NB4 (cell line): ENCODE measurements at regions not wholly inside any gene's neighbourhood (a gene's known extent, or its start where the extent isn't known, plus 50 kb on each side); places are given as distances from the start of the nearest gene placed in this dataset.

Experiments
- DNase-seq: peaks from one replicate; pipeline ENCODE4 v3.0.0; 2010; ENCODE audit warnings: low read depth
- H3K4me3 ChIP-seq: one replicate; pipeline ENCODE4 v1.5.1; 2011; ENCODE audit warnings: mild to moderate bottlenecking, low read depth, low read length, moderate library complexity
- CTCF ChIP-seq: IDR thresholded peaks from one replicate; pipeline ENCODE4 v1.5.1; 2012; ENCODE audit warnings: low read depth, low read length
- MYC ChIP-seq: IDR thresholded peaks from 2 replicates; pipeline ENCODE4 v1.6.1; 2011; ENCODE audit warnings: low read depth, low read length
- POLR2A ChIP-seq: IDR thresholded peaks from 2 replicates; pipeline ENCODE4 v1.6.1; 2011; ENCODE audit warnings: mild to moderate bottlenecking; ENCODE audit not compliant: insufficient read length; ENCODE audit errors: extremely low read depth
- TF ChIP-seq, protein P1 (sequence below): IDR thresholded peaks from 2 replicates; pipeline ENCODE4 v1.6.1; 2011; ENCODE audit warnings: low read depth, low read length

- no peak overlapping the region for H3K4me3 ChIP-seq
Measured at GRCh38 chr13:85537601-85538000, 261.6 kb downstream of the SLITRK6 start.

GRCh38 chr13:85536706-85537105 is 262.5 kb downstream of the SLITRK6 start:
- TF ChIP-seq MYC (no peak), POLR2A (no peak), CTCF (no peak)
- TF ChIP-seq, protein P1, sequence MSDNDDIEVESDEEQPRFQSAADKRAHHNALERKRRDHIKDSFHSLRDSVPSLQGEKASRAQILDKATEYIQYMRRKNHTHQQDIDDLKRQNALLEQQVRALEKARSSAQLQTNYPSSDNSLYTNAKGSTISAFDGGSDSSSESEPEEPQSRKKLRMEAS, result no peak
- no peak for DNase-seq
- H3K4me3 ChIP-seq, result no peak overlapping the region

More at GRCh38 chr13:85537601-85538000, 261.6 kb downstream of the SLITRK6 start:
- DNase-seq, result no peak
- no peak for TF ChIP-seq CTCF
- TF ChIP-seq POLR2A, result no peak
- TF ChIP-seq, protein P1, result no peak
- TF ChIP-seq MYC, result no peak

GRCh38 chr13:85535316-85536084 is 263.7 kb downstream of the SLITRK6 start:
- TF ChIP-seq CTCF (no peak), MYC (no peak), POLR2A (no peak)
- TF ChIP-seq, protein P1, result no peak
- H3K4me3 ChIP-seq, result no peak overlapping the region
- no peak for DNase-seq

- H3K4me3 ChIP-seq, result no peak overlapping the region
- no peak for TF ChIP-seq MYC
- no peak for TF ChIP-seq CTCF
- TF ChIP-seq, protein P1, result no peak
- TF ChIP-seq POLR2A, result no peak
- no peak for DNase-seq
Measured at GRCh38 chr13:85533911-85534310, 265.3 kb downstream of the SLITRK6 start.

- DNase-seq, result no peak
- TF ChIP-seq CTCF (no peak), MYC (no peak), POLR2A (no peak)
- TF ChIP-seq, protein P1, result no peak
- H3K4me3 ChIP-seq, result no peak overlapping the region
Measured at GRCh38 chr13:85529218-85529594, 270.0 kb downstream of the SLITRK6 start.
